ENCODE measurements at regions not wholly inside any gene's neighbourhood (a gene's known extent, or its start where the extent isn't known, plus 50 kb on each side); places are given as distances from the start of the nearest gene placed in this dataset.

- no peaks in the 10 kb centered on the region for H3K36me3 Mint-ChIP-seq (ENCODE audit: low read depth)
- Histone ChIP-seq H3K36me3 (ENCODE audit: control insufficient read depth, insufficient read depth, low read length) (no peaks in the 10 kb centered on the region), H3K4me3 (ENCODE audit: low read length) (no peak overlapping the region), H3K4me1 (ENCODE audit: control insufficient read depth, insufficient read depth, low read length) (peaks cover 9% of the 10 kb centered on the region), H3K27me3 (ENCODE audit: control insufficient read depth, insufficient read depth, low read length, poor library complexity, severe bottlenecking) (peaks cover 14% of the 10 kb centered on the region), H3K9me3 (ENCODE audit: control insufficient read depth, low read length) (no peaks in the 10 kb centered on the region), H3K27ac (ENCODE audit: low read depth, low read length) (peak overlapping the region; percentile 71), H3K9ac (ENCODE audit: extremely low read depth, low read length, poor library complexity, severe bottlenecking) (no peak overlapping the region)
- 86 to 88% methylated on average over 3 to 5 of the region's 5 CpGs for WGBS, 2 experiments (ENCODE audit: insufficient coverage in 1 of 2, insufficient read length in 1 of 2)
- DNase-seq: no peak
- peaks cover 12% of the 10 kb centered on the region for H3K27me3 Mint-ChIP-seq (ENCODE audit: insufficient read depth)
- no peaks in the 10 kb centered on the region for H3K9me3 Mint-ChIP-seq
- no peak for TF ChIP-seq CTCF (conservative IDR thresholded peaks at IDR 0.05)
- peaks cover 25% of the 10 kb centered on the region for H3K4me1 Mint-ChIP-seq
- no peak overlapping the region for H3K27ac Mint-ChIP-seq
- no peak overlapping the region for H3K4me3 Mint-ChIP-seq
Measured at GRCh38 chr5:93676704-93677103, 64.7 kb downstream of the POU5F2 start.

- 88% methylated on average over 1 of the region's 1 CpG; no CpG with 5 or more reads in 1 of the 2 experiments for WGBS, 2 experiments (ENCODE audit: insufficient coverage in 1 of 2, insufficient read length in 1 of 2)
Measured at GRCh38 chr5:93675460-93676450, 65.6 kb downstream of the POU5F2 start.

GRCh38 chr5:93674866-93675459, 66.4 kb downstream of the POU5F2 start:
- peaks cover 14% of the 10 kb centered on the region for H3K27me3 Mint-ChIP-seq (ENCODE audit: insufficient read depth)
- H3K27ac Mint-ChIP-seq: no peak overlapping the region
- Histone ChIP-seq H3K27me3 (ENCODE audit: control insufficient read depth, insufficient read depth, low read length, poor library complexity, severe bottlenecking) (peaks cover 14% of the 10 kb centered on the region), H3K4me3 (ENCODE audit: low read length) (no peak overlapping the region), H3K9me3 (ENCODE audit: control insufficient read depth, low read length) (no peaks in the 10 kb centered on the region), H3K4me1 (ENCODE audit: control insufficient read depth, insufficient read depth, low read length) (peaks cover 9% of the 10 kb centered on the region), H3K9ac (ENCODE audit: extremely low read depth, low read length, poor library complexity, severe bottlenecking) (no peak overlapping the region), H3K36me3 (ENCODE audit: control insufficient read depth, insufficient read depth, low read length) (no peaks in the 10 kb centered on the region), H3K27ac (ENCODE audit: low read depth, low read length) (no peak overlapping the region)
- H3K9me3 Mint-ChIP-seq: no peaks in the 10 kb centered on the region
- H3K4me3 Mint-ChIP-seq: no peak overlapping the region
- DNase-seq: no peak
- H3K36me3 Mint-ChIP-seq (ENCODE audit: low read depth): no peaks in the 10 kb centered on the region
- no peak for TF ChIP-seq CTCF (conservative IDR thresholded peaks at IDR 0.05)
- H3K4me1 Mint-ChIP-seq: peaks cover 12% of the 10 kb centered on the region
- 100% methylated on average over 1 of the region's 1 CpG; no CpG with 5 or more reads in 1 of the 2 experiments for WGBS, 2 experiments (ENCODE audit: insufficient coverage in 1 of 2, insufficient read length in 1 of 2)

More at GRCh38 chr5:93675460-93676450, 65.6 kb downstream of the POU5F2 start:
- peaks cover 12% of the 10 kb centered on the region for H3K27me3 Mint-ChIP-seq (ENCODE audit: insufficient read depth)
- H3K4me3 Mint-ChIP-seq: no peak overlapping the region
- no peaks in the 10 kb centered on the region for H3K36me3 Mint-ChIP-seq (ENCODE audit: low read depth)
- no peak for TF ChIP-seq CTCF (conservative IDR thresholded peaks at IDR 0.05)
- H3K9ac ChIP-seq (ENCODE audit: extremely low read depth, low read length, poor library complexity, severe bottlenecking): no peak overlapping the region
- H3K36me3 ChIP-seq (ENCODE audit: control insufficient read depth, insufficient read depth, low read length): no peaks in the 10 kb centered on the region
- peaks cover 9% of the 10 kb centered on the region for H3K4me1 ChIP-seq (ENCODE audit: control insufficient read depth, insufficient read depth, low read length)
- DNase-seq: no peak
- peaks cover 18% of the 10 kb centered on the region for H3K4me1 Mint-ChIP-seq
- H3K27me3 ChIP-seq (ENCODE audit: control insufficient read depth, insufficient read depth, low read length, poor library complexity, severe bottlenecking): peaks cover 14% of the 10 kb centered on the region
- H3K4me3 ChIP-seq (ENCODE audit: low read length): no peak overlapping the region
- H3K27ac Mint-ChIP-seq: no peak overlapping the region
- no peaks in the 10 kb centered on the region for H3K9me3 Mint-ChIP-seq
- H3K9me3 ChIP-seq (ENCODE audit: control insufficient read depth, low read length): no peaks in the 10 kb centered on the region
- no peak overlapping the region for H3K27ac ChIP-seq (ENCODE audit: low read depth, low read length)

Data from endodermal cell (in vitro differentiated cells).